Testis (tissue), 2 donors: ENCODE measurements at regions not wholly inside any gene's neighbourhood (a gene's known extent, or its start where the extent isn't known, plus 50 kb on each side); places are given as distances from the start of the nearest gene placed in this dataset.

Experiments
- CTCF ChIP-seq, 3 experiments: fragments of 450-650 bp in 2 of 3; fragments of 200-600 bp in 1 of 3; sonication (generic) in 1 of 3; IDR thresholded peaks; one replicate each; pipeline ENCODE4 v1.5.1; 2016 to 2019; ENCODE audit warnings: antibody characterized with exemption in 3 of 3, mild to moderate bottlenecking in 2 of 3, moderate library complexity in 1 of 3
- POLR2A ChIP-seq: fragments of 450-650 bp; IDR thresholded peaks from one replicate; pipeline ENCODE4 v1.6.1; 2017; ENCODE audit warnings: antibody characterized with exemption, mild to moderate bottlenecking, moderate library complexity

- TF ChIP-seq CTCF (IDR thresholded peaks at IDR 0.05) = no peak
- no peak for TF ChIP-seq POLR2A
These were observed 109.6 kb upstream of the STARD3NL start for GRCh38 chr7:38068461-38068860.
